ENCODE measurements at regions not wholly inside any gene's neighbourhood (a gene's known extent, or its start where the extent isn't known, plus 50 kb on each side); places are given as distances from the start of the nearest gene placed in this dataset.

DNA sequence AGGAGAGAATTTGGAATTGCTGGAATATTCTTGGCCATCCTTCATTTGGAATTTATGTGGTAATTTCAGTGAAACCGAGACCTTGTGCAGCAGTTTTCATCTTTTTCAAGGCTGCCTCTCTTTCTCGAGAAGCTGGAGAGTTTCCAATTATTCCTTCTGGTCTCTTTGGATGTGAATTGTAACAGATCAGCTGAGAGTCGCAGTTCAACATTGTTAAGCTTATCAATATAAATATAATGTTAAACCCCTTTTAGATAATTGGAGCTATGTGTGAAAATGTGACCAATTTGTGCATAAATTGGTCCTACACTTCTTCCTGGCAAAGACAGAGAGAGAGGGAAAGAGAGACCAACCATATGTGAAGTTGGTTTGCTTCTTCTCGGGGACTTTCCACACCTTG lies 425.6 kb downstream of the TSHZ3 start:
- no peak for TF ChIP-seq CBX8 (IDR thresholded peaks at IDR 0.05)
- no peak for TF ChIP-seq CHD4 (IDR thresholded peaks at IDR 0.05; ENCODE audit: borderline replicate concordance)
- TF ChIP-seq, protein P1, sequence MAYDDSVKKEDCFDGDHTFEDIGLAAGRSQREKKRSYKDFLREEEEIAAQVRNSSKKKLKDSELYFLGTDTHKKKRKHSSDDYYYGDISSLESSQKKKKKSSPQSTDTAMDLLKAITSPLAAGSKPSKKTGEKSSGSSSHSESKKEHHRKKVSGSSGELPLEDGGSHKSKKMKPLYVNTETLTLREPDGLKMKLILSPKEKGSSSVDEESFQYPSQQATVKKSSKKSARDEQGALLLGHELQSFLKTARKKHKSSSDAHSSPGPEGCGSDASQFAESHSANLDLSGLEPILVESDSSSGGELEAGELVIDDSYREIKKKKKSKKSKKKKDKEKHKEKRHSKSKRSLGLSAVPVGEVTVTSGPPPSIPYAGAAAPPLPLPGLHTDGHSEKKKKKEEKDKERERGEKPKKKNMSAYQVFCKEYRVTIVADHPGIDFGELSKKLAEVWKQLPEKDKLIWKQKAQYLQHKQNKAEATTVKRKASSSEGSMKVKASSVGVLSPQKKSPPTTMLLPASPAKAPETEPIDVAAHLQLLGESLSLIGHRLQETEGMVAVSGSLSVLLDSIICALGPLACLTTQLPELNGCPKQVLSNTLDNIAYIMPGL (CRISPR knock-in tag; IDR thresholded peaks at IDR 0.05; ENCODE audit: borderline replicate concordance), result no peak
- TF ChIP-seq HDAC2 (IDR thresholded peaks at IDR 0.05), result no peak
- no peak for TF ChIP-seq MAFK (IDR thresholded peaks at IDR 0.05; ENCODE audit: partially characterized antibody)
- no peak for TF ChIP-seq NPAS2 (CRISPR knock-in tag; IDR thresholded peaks at IDR 0.05; ENCODE audit: borderline replicate concordance)
- TF ChIP-seq RARB (CRISPR knock-in tag; IDR thresholded peaks at IDR 0.05), result no peak
- no peak for TF ChIP-seq KDM1A (IDR thresholded peaks at IDR 0.05; ENCODE audit: low read depth)
- no peak for TF ChIP-seq HEYL (CRISPR knock-in tag; IDR thresholded peaks at IDR 0.05)
- TF ChIP-seq RNF2 (IDR thresholded peaks at IDR 0.05; ENCODE audit: borderline replicate concordance, low read depth), result no peak
- TF ChIP-seq JUNB (IDR thresholded peaks at IDR 0.05), result no peak
- TF ChIP-seq TP53 (CRISPR knock-in tag; IDR thresholded peaks at IDR 0.05), result no peak
- TF ChIP-seq, protein P2, sequence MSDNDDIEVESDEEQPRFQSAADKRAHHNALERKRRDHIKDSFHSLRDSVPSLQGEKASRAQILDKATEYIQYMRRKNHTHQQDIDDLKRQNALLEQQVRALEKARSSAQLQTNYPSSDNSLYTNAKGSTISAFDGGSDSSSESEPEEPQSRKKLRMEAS (IDR thresholded peaks at IDR 0.05), result no peak
- no peak for TF ChIP-seq EHMT2 (IDR thresholded peaks at IDR 0.05; ENCODE audit: low read depth)
- no peak for TF ChIP-seq TFCP2L1 (CRISPR knock-in tag; IDR thresholded peaks at IDR 0.05)
- no peak for TF ChIP-seq NFE2L2 (conservative IDR thresholded peaks at IDR 0.05; ENCODE audit: low read length)
- TF ChIP-seq HOXB5 (CRISPR knock-in tag; IDR thresholded peaks at IDR 0.05), result no peak
- TF ChIP-seq CBX2 (IDR thresholded peaks at IDR 0.05; ENCODE audit: borderline replicate concordance, low read depth), result no peak
- TF ChIP-seq MYC (IDR thresholded peaks at IDR 0.05; ENCODE audit: borderline replicate concordance, low read length), result no peak
- peak; percentile 39 for FAIRE-seq

DNA sequence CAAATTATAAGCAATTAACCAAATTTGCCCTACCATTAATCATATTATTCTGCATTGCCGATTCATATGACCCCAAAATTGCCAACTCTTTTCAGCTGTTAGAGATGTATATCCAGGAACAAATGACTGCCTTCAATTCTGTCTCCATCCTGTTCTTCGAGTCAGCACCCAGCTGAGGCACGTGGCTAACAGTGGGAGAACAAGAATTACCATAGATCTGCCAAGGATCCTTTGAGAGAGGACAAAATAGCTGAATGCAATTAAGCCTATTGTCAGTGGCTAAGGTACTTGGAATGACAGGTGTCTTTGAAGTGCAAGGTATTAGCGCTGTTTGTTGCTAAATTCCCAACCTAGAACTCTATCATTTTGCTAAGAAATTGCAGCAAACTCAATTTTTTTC lies 426.1 kb downstream of the TSHZ3 start:
- Histone ChIP-seq H3K4me2 (no peak overlapping the region), H3K4me3 (no peak overlapping the region), H3K27ac (no peak overlapping the region), H3K4me1 (no peaks in the 10 kb centered on the region), H3K9me3 (peaks cover 10% of the 10 kb centered on the region; the same call in 2 of the 3 replicates)
- POLR2A ChIA-PET, result no interaction called here
- 2% methylated on average over 4 of the region's 4 CpGs for WGBS (ENCODE audit: missing lambda C conversion rate)
- DNase-seq (ENCODE audit: low read depth in 1 of 2, low spot score in 1 of 2) (no peak), FAIRE-seq (peak; percentile 39), ATAC-seq (no peak)
- CTCF ChIA-PET, result interaction anchor here (1.2 to 1.6 kb wide), 3 partner anchors 8 to 14 kb away, joined by 3 to 4 read pairs (median 3); no protein-coding TSS in a partner anchor
- TF ChIP-seq CBX8 (IDR thresholded peaks at IDR 0.05) (no peak), ZFP36 (IDR thresholded peaks at IDR 0.05; ENCODE audit: borderline replicate concordance, partially characterized antibody) (no peak), GATA3 (IDR thresholded peaks at IDR 0.05; ENCODE audit: borderline replicate concordance) (no peak), SREBF2 (IDR thresholded peaks at IDR 0.05) (no peak), CHD2 (IDR thresholded peaks at IDR 0.05; ENCODE audit: low read length, partially characterized antibody) (no peak), MAZ (IDR thresholded peaks at IDR 0.05; ENCODE audit: borderline replicate concordance, low read depth, low read length) (no peak), HEYL (CRISPR knock-in tag; IDR thresholded peaks at IDR 0.05) (no peak), HDAC2 (IDR thresholded peaks at IDR 0.05) (no peak), ZSCAN20 (CRISPR knock-in tag; IDR thresholded peaks at IDR 0.05) (no peak), MYC (IDR thresholded peaks at IDR 0.05; ENCODE audit: borderline replicate concordance, low read length) (no peak)
- TF ChIP-seq, protein P3, sequence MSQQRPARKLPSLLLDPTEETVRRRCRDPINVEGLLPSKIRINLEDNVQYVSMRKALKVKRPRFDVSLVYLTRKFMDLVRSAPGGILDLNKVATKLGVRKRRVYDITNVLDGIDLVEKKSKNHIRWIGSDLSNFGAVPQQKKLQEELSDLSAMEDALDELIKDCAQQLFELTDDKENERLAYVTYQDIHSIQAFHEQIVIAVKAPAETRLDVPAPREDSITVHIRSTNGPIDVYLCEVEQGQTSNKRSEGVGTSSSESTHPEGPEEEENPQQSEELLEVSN (IDR thresholded peaks at IDR 0.05; ENCODE audit: borderline replicate concordance, low read depth), result no peak
- TF ChIP-seq, protein P4, sequence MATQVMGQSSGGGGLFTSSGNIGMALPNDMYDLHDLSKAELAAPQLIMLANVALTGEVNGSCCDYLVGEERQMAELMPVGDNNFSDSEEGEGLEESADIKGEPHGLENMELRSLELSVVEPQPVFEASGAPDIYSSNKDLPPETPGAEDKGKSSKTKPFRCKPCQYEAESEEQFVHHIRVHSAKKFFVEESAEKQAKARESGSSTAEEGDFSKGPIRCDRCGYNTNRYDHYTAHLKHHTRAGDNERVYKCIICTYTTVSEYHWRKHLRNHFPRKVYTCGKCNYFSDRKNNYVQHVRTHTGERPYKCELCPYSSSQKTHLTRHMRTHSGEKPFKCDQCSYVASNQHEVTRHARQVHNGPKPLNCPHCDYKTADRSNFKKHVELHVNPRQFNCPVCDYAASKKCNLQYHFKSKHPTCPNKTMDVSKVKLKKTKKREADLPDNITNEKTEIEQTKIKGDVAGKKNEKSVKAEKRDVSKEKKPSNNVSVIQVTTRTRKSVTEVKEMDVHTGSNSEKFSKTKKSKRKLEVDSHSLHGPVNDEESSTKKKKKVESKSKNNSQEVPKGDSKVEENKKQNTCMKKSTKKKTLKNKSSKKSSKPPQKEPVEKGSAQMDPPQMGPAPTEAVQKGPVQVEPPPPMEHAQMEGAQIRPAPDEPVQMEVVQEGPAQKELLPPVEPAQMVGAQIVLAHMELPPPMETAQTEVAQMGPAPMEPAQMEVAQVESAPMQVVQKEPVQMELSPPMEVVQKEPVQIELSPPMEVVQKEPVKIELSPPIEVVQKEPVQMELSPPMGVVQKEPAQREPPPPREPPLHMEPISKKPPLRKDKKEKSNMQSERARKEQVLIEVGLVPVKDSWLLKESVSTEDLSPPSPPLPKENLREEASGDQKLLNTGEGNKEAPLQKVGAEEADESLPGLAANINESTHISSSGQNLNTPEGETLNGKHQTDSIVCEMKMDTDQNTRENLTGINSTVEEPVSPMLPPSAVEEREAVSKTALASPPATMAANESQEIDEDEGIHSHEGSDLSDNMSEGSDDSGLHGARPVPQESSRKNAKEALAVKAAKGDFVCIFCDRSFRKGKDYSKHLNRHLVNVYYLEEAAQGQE (IDR thresholded peaks at IDR 0.05), result no peak
- TF ChIP-seq, protein P5, sequence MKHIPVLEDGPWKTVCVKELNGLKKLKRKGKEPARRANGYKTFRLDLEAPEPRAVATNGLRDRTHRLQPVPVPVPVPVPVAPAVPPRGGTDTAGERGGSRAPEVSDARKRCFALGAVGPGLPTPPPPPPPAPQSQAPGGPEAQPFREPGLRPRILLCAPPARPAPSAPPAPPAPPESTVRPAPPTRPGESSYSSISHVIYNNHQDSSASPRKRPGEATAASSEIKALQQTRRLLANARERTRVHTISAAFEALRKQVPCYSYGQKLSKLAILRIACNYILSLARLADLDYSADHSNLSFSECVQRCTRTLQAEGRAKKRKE (CRISPR knock-in tag; IDR thresholded peaks at IDR 0.05; ENCODE audit: low read depth), result no peak
- TF ChIP-seq, protein P6, sequence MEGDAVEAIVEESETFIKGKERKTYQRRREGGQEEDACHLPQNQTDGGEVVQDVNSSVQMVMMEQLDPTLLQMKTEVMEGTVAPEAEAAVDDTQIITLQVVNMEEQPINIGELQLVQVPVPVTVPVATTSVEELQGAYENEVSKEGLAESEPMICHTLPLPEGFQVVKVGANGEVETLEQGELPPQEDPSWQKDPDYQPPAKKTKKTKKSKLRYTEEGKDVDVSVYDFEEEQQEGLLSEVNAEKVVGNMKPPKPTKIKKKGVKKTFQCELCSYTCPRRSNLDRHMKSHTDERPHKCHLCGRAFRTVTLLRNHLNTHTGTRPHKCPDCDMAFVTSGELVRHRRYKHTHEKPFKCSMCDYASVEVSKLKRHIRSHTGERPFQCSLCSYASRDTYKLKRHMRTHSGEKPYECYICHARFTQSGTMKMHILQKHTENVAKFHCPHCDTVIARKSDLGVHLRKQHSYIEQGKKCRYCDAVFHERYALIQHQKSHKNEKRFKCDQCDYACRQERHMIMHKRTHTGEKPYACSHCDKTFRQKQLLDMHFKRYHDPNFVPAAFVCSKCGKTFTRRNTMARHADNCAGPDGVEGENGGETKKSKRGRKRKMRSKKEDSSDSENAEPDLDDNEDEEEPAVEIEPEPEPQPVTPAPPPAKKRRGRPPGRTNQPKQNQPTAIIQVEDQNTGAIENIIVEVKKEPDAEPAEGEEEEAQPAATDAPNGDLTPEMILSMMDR (IDR thresholded peaks at IDR 0.05), result no peak

More for the DNA sequence above, 425.6 kb downstream of the TSHZ3 start:
- DNase-seq (ENCODE audit: low read depth in 1 of 2, low spot score in 1 of 2) (no peak), ATAC-seq (no peak)
- Histone ChIP-seq H3K27ac (no peak overlapping the region), H3K4me2 (no peak overlapping the region), H3K9me3 (peaks cover 15% of the 10 kb centered on the region; the same call in 2 of the 3 replicates), H3K4me3 (no peak overlapping the region), H3K4me1 (no peaks in the 10 kb centered on the region)
- ChIA-PET POLR2A (no interaction called here), CTCF (interaction anchor here (1.2 kb wide), 1 partner anchor 11 kb away, joined by 3 read pairs; no protein-coding TSS in a partner anchor)
- 5% methylated on average over 4 of the region's 4 CpGs for WGBS (ENCODE audit: missing lambda C conversion rate)
